ENCODE measurements at regions not wholly inside any gene's neighbourhood (a gene's known extent, or its start where the extent isn't known, plus 50 kb on each side); places are given as distances from the start of the nearest gene placed in this dataset.

DNA sequence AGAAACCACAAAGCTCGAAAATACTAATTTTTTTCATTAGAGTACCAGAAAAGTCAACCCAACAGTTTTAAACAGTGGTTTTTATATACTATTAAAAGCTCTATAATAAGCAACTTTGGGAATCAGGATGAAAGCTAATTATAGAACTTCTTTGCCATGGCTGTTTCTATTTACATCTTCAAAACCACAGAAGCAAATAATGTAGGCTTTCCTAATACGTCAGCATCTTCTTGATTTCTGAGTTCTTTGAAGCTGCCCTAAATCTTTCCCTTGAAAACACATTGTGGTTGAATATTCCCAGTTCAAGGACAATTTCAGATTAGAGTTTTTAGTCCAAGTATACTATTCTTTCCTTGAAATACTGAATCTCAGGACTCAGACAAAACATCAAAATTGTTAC, 460.2 kb upstream of the FAT1 start:
- no peaks in the 10 kb centered on the region for H3K4me1 Mint-ChIP-seq
- H3K9me3 Mint-ChIP-seq = peaks cover 4% of the 10 kb centered on the region
- H3K27ac Mint-ChIP-seq = no peak overlapping the region
- ChIA-PET POLR2A (no interaction called here), CTCF (no interaction called here)
- H3K27me3 Mint-ChIP-seq = no peaks in the 10 kb centered on the region
- TF ChIP-seq, protein P1, sequence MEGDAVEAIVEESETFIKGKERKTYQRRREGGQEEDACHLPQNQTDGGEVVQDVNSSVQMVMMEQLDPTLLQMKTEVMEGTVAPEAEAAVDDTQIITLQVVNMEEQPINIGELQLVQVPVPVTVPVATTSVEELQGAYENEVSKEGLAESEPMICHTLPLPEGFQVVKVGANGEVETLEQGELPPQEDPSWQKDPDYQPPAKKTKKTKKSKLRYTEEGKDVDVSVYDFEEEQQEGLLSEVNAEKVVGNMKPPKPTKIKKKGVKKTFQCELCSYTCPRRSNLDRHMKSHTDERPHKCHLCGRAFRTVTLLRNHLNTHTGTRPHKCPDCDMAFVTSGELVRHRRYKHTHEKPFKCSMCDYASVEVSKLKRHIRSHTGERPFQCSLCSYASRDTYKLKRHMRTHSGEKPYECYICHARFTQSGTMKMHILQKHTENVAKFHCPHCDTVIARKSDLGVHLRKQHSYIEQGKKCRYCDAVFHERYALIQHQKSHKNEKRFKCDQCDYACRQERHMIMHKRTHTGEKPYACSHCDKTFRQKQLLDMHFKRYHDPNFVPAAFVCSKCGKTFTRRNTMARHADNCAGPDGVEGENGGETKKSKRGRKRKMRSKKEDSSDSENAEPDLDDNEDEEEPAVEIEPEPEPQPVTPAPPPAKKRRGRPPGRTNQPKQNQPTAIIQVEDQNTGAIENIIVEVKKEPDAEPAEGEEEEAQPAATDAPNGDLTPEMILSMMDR (IDR thresholded peaks at IDR 0.05) = no peak
- no peaks in the 10 kb centered on the region for H3K36me3 Mint-ChIP-seq (ENCODE audit: low read depth)
- intact Hi-C loops (cut with micrococcal nuclease) = no loop called here
- no peak overlapping the region for H3K4me3 Mint-ChIP-seq
- DNase-seq = no peak
- ATAC-seq (ENCODE audit: low read depth) = no peak

GRCh38 chr4:187184508-187184907, 460.9 kb upstream of the FAT1 start:
- ATAC-seq (ENCODE audit: low read depth) = no peak
- TF ChIP-seq, protein P1 (IDR thresholded peaks at IDR 0.05) = no peak
- Mint-ChIP-seq H3K27ac (no peak overlapping the region), H3K9me3 (peaks cover 6% of the 10 kb centered on the region), H3K4me1 (no peaks in the 10 kb centered on the region), H3K4me3 (no peak overlapping the region), H3K27me3 (no peaks in the 10 kb centered on the region), H3K36me3 (ENCODE audit: low read depth) (no peaks in the 10 kb centered on the region)
- ChIA-PET POLR2A (no interaction called here), CTCF (no interaction called here)
- no peak for DNase-seq
- intact Hi-C loops (cut with micrococcal nuclease) = no loop called here

DNA sequence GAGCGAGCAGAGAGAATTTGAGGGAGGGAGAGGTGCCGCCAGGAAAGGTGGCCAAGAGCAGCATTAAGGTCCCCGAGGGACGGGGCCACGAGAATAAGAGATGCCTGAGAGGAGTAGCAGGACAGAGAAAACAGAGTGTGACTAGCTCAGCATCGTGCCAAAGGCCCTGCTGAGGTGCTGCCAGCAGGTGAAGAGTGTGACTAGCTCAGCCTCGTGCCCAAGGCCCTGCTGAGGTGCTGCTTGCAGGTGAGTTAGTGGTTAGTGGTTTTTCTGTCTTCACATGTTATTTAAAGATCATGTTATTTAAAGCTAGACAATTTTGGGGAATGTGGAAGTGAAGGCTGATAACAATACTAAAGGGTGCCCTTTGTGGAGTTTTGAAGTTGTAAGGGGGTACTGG, 464.5 kb upstream of the FAT1 start:
- CTCF ChIA-PET = no interaction called here
- TF ChIP-seq, protein P1 (IDR thresholded peaks at IDR 0.05) = no peak

DNA sequence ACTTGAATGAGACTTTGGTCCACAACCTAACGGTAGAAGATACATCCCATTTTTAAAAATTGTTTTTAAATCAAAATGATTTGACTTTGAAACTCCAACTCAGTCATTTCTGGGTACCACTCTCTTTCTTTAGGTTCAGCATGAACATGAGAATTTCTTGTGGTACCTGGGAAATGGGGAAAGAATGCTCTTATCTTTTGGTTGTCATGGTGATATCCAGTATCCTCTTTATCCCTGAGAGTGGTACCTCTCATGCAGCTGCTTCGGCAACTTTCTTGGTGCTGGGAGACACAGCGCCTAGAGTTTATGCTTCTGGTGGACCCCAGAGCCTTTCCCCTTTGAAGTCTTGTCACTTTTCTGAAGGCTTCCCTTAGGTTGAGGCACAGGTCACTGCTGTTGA, 465.1 kb upstream of the FAT1 start:
- intact Hi-C loops (cut with micrococcal nuclease) = no loop called here
- H3K4me1 Mint-ChIP-seq = no peaks in the 10 kb centered on the region
- ChIA-PET CTCF (no interaction called here), POLR2A (no interaction called here)
- no peak for ATAC-seq (ENCODE audit: low read depth)
- TF ChIP-seq, protein P1 (IDR thresholded peaks at IDR 0.05) = no peak
- no peak for DNase-seq
- H3K4me3 Mint-ChIP-seq = no peak overlapping the region
- H3K9me3 Mint-ChIP-seq = peaks cover 2% of the 10 kb centered on the region
- no peak overlapping the region for H3K27ac Mint-ChIP-seq
- H3K27me3 Mint-ChIP-seq = no peaks in the 10 kb centered on the region
- H3K36me3 Mint-ChIP-seq (ENCODE audit: low read depth) = no peaks in the 10 kb centered on the region

More for the DNA sequence above, 464.5 kb upstream of the FAT1 start:
- no peak for DNase-seq
- no peak for ATAC-seq (ENCODE audit: low read depth)
- H3K4me1 Mint-ChIP-seq = no peaks in the 10 kb centered on the region
- H3K27me3 Mint-ChIP-seq = no peaks in the 10 kb centered on the region
- POLR2A ChIA-PET = no interaction called here
- no peak overlapping the region for H3K4me3 Mint-ChIP-seq
- H3K36me3 Mint-ChIP-seq (ENCODE audit: low read depth) = no peaks in the 10 kb centered on the region
- no peak overlapping the region for H3K27ac Mint-ChIP-seq
- intact Hi-C loops (cut with micrococcal nuclease) = no loop called here
- H3K9me3 Mint-ChIP-seq = peaks cover 2% of the 10 kb centered on the region

GRCh38 chr4:187190390-187190789, 466.7 kb upstream of the FAT1 start:
- H3K27ac Mint-ChIP-seq = no peak overlapping the region
- TF ChIP-seq, protein P1 (IDR thresholded peaks at IDR 0.05) = no peak
- H3K36me3 Mint-ChIP-seq (ENCODE audit: low read depth) = no peaks in the 10 kb centered on the region
- no peaks in the 10 kb centered on the region for H3K4me1 Mint-ChIP-seq
- CTCF ChIA-PET = no interaction called here
- H3K27me3 Mint-ChIP-seq = no peaks in the 10 kb centered on the region
- intact Hi-C loops (cut with micrococcal nuclease) = no loop called here
- no peak for DNase-seq
- H3K9me3 Mint-ChIP-seq = peaks cover 2% of the 10 kb centered on the region
- POLR2A ChIA-PET = no interaction called here
- H3K4me3 Mint-ChIP-seq = no peak overlapping the region
- no peak for ATAC-seq (ENCODE audit: low read depth)
